GM23248 (cell line): ENCODE measurements at regions not wholly inside any gene's neighbourhood (a gene's known extent, or its start where the extent isn't known, plus 50 kb on each side); places are given as distances from the start of the nearest gene placed in this dataset.

Experiments used
- DNase-seq: peaks from one replicate; pipeline ENCODE4 v3.0.0-alpha.2; 2015
- H2AFZ ChIP-seq: fragments of 200-600 bp; sonication (generic); 2 replicates; pipeline ENCODE4 v1.6.1; 2016; ENCODE audit warnings: antibody characterized with exemption
- H3F3A ChIP-seq: fragments of 200-600 bp; sonication (generic); 2 replicates; pipeline ENCODE4 v1.6.1; 2016; ENCODE audit warnings: mild to moderate bottlenecking, antibody characterized with exemption, mixed run types; ENCODE audit not compliant: insufficient read depth
- H3K27ac ChIP-seq: fragments of 200-600 bp; sonication (generic); 2 replicates; pipeline ENCODE4 v1.5.1; 2016; ENCODE audit warnings: mild to moderate bottlenecking
- H3K27me3 ChIP-seq: fragments of 200-600 bp; sonication (generic); replicated peaks from 2 replicates; pipeline ENCODE4 v1.6.1; 2016; ENCODE audit warnings: mild to moderate bottlenecking; ENCODE audit not compliant: insufficient read depth
- H3K36me3 ChIP-seq: fragments of 200-600 bp; sonication (generic); 2 replicates; pipeline ENCODE4 v1.6.1; 2016; ENCODE audit warnings: low read depth, mild to moderate bottlenecking
- H3K4me1 ChIP-seq: fragments of 200-600 bp; sonication (generic); 2 replicates; pipeline ENCODE4 v1.6.1; 2016; ENCODE audit warnings: mild to moderate bottlenecking; ENCODE audit not compliant: insufficient read depth
- H3K4me2 ChIP-seq: fragments of 200-600 bp; sonication (generic); one replicate; pipeline ENCODE4 v1.6.1; 2016; ENCODE audit warnings: mild to moderate bottlenecking; ENCODE audit not compliant: unreplicated experiment
- H3K4me3 ChIP-seq: fragments of 200-600 bp; sonication (generic); 2 replicates; pipeline ENCODE4 v1.5.1; 2016; ENCODE audit warnings: mild to moderate bottlenecking
- H3K79me2 ChIP-seq: fragments of 200-600 bp; sonication (generic); 2 replicates; pipeline ENCODE4 v1.6.1; 2016; ENCODE audit warnings: mild to moderate bottlenecking; ENCODE audit not compliant: insufficient read depth
- H3K9ac ChIP-seq: fragments of 200-600 bp; sonication (generic); 2 replicates; pipeline ENCODE4 v1.6.1; 2016; ENCODE audit warnings: mild to moderate bottlenecking
- H3K9me2 ChIP-seq: fragments of 200-600 bp; sonication (generic); 2 replicates; pipeline ENCODE4 v1.6.1; 2016; ENCODE audit warnings: mixed run types, mild to moderate bottlenecking, moderate library complexity; ENCODE audit not compliant: insufficient read depth
- H3K9me3 ChIP-seq: fragments of 200-600 bp; sonication (generic); one replicate; pipeline ENCODE4 v1.6.1; 2017; ENCODE audit warnings: low read depth
- H4K20me1 ChIP-seq: fragments of 200-600 bp; sonication (generic); 2 replicates; pipeline ENCODE4 v1.6.0; 2016; ENCODE audit not compliant: insufficient read depth
- EZH2 ChIP-seq: fragments of 200-600 bp; sonication (generic); IDR thresholded peaks from 2 replicates; pipeline ENCODE4 v1.6.1; 2018; ENCODE audit warnings: antibody characterized with exemption, mild to moderate bottlenecking; ENCODE audit not compliant: insufficient read depth, poor library complexity, severe bottlenecking
- EZH2phosphoT487 ChIP-seq: fragments of 200-600 bp; sonication (generic); IDR thresholded peaks from 2 replicates; pipeline ENCODE4 v1.6.1; 2018; ENCODE audit warnings: antibody characterized with exemption, moderate library complexity, mild to moderate bottlenecking, low read depth; ENCODE audit not compliant: insufficient read depth
- WGBS, 2 experiments: methylation state at CpG; one replicate each; pipeline ENCODE4 v1.1.6; 2015 to 2017; ENCODE audit warnings: low lambda C conversion rate in 2 of 2, low coverage in 1 of 2; ENCODE audit errors: missing lambda C conversion rate in 2 of 2; 5-methylcytosine and 5-hydroxymethylcytosine counted together
- in situ Hi-C: fragments of 300-500 bp; cut with MboI; formaldehyde crosslinking; loops from 2 replicates; pipeline ENCODE4 v1.15.0; 2020

- no peaks in the 10 kb centered on the region for H3F3A ChIP-seq
- no peaks in the 10 kb centered on the region for H4K20me1 ChIP-seq
- no peaks in the 10 kb centered on the region for H3K27me3 ChIP-seq
- 44 to 56% methylated on average over 3 of the region's 3 CpGs for WGBS, 2 experiments
- in situ Hi-C loops = no loop called here
- TF ChIP-seq EZH2 = no peak
- no peak for TF ChIP-seq EZH2phosphoT487
- H3K9me2 ChIP-seq = no peaks in the 10 kb centered on the region
- H3K79me2 ChIP-seq = no peaks in the 10 kb centered on the region
- H3K4me1 ChIP-seq = no peaks in the 10 kb centered on the region
- DNase-seq = no peak
- H3K36me3 ChIP-seq = no peaks in the 10 kb centered on the region
- no peak overlapping the region for H3K4me3 ChIP-seq
- H2AFZ ChIP-seq = no peak overlapping the region
- H3K9me3 ChIP-seq = peaks cover under 1% of the 10 kb centered on the region
- H3K27ac ChIP-seq = no peak overlapping the region
- H3K9ac ChIP-seq = no peak overlapping the region
- H3K4me2 ChIP-seq = no peak overlapping the region
Observed at GRCh38 chr3:87148020-87148419, 79.1 kb upstream of the CHMP2B start.

- H4K20me1 ChIP-seq = no peaks in the 10 kb centered on the region
- TF ChIP-seq EZH2phosphoT487 (no peak), EZH2 (no peak)
- no peak overlapping the region for H2AFZ ChIP-seq
- no peak for DNase-seq
- H3K27ac ChIP-seq = no peak overlapping the region
- no peak overlapping the region for H3K4me3 ChIP-seq
- no peak overlapping the region for H3K4me2 ChIP-seq
- H3K9me2 ChIP-seq = no peaks in the 10 kb centered on the region
- no peak overlapping the region for H3K9ac ChIP-seq
- in situ Hi-C loops = no loop called here
- peaks cover 3% of the 10 kb centered on the region for H3K9me3 ChIP-seq
- no peaks in the 10 kb centered on the region for H3K27me3 ChIP-seq
- H3F3A ChIP-seq = no peaks in the 10 kb centered on the region
- H3K79me2 ChIP-seq = no peaks in the 10 kb centered on the region
- WGBS, 2 experiments = 71 to 76% methylated on average over 8 of the region's 8 CpGs
- no peaks in the 10 kb centered on the region for H3K36me3 ChIP-seq
- H3K4me1 ChIP-seq = no peaks in the 10 kb centered on the region
Observed at GRCh38 chr3:87147562-87147961, 79.5 kb upstream of the CHMP2B start.

DNA sequence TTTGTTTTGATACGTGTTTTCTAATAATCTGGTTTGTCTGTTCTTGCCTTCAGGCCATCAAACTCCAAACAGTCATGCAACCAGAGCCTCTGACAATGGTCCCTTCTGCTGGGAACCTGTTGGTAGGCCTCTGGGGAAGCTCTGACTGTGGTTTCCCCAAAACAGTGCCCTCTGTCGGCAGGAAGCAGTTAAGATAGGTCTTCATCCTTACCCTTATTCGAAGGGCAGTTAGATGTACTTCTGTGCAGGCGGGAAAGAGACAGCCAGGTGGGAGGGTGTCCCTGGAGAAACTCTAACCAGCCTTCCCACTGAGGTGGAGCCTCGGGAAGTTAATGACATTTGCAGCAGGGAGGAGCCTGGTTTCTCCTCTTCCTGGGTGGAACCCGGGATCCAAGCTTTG is 81.6 kb upstream of the CHMP2B start:
- Histone ChIP-seq H3K27me3 (no peaks in the 10 kb centered on the region), H3K27ac (no peak overlapping the region), H3K9ac (no peak overlapping the region), H3K4me2 (no peak overlapping the region), H3K4me3 (no peak overlapping the region), H3F3A (no peaks in the 10 kb centered on the region), H3K36me3 (no peaks in the 10 kb centered on the region), H4K20me1 (no peaks in the 10 kb centered on the region), H2AFZ (no peak overlapping the region), H3K9me3 (peaks cover 3% of the 10 kb centered on the region), H3K4me1 (no peaks in the 10 kb centered on the region), H3K9me2 (no peaks in the 10 kb centered on the region), H3K79me2 (no peaks in the 10 kb centered on the region)
- in situ Hi-C loops = no loop called here
- DNase-seq = peak; percentile 23
- TF ChIP-seq EZH2phosphoT487 = no peak
- no peak for TF ChIP-seq EZH2
- WGBS, 2 experiments = 63 to 67% methylated on average over 6 of the region's 6 CpGs

GRCh38 chr3:87136066-87136596 is 91.0 kb upstream of the CHMP2B start:
- no peaks in the 10 kb centered on the region for H3K79me2 ChIP-seq
- no peak overlapping the region for H3K4me2 ChIP-seq
- H3K9me3 ChIP-seq = peaks cover 4% of the 10 kb centered on the region
- H3F3A ChIP-seq = no peaks in the 10 kb centered on the region
- TF ChIP-seq EZH2phosphoT487 (no peak), EZH2 (no peak)
- no peaks in the 10 kb centered on the region for H3K27me3 ChIP-seq
- H3K9me2 ChIP-seq = no peaks in the 10 kb centered on the region
- 72 to 75% methylated on average over 2 of the region's 2 CpGs for WGBS, 2 experiments
- no peaks in the 10 kb centered on the region for H3K4me1 ChIP-seq
- DNase-seq = no peak
- no peak overlapping the region for H3K9ac ChIP-seq
- no peaks in the 10 kb centered on the region for H4K20me1 ChIP-seq
- no peak overlapping the region for H3K4me3 ChIP-seq
- no peak overlapping the region for H3K27ac ChIP-seq
- no peaks in the 10 kb centered on the region for H3K36me3 ChIP-seq
- H2AFZ ChIP-seq = no peak overlapping the region
- in situ Hi-C loops = no loop called here

- WGBS, 2 experiments = 44 to 54% methylated on average over 3 of the region's 3 CpGs
- no peaks in the 10 kb centered on the region for H3F3A ChIP-seq
- H3K79me2 ChIP-seq = no peaks in the 10 kb centered on the region
- TF ChIP-seq EZH2phosphoT487 = no peak
- no peak for TF ChIP-seq EZH2
- H3K9ac ChIP-seq = no peak overlapping the region
- H4K20me1 ChIP-seq = no peaks in the 10 kb centered on the region
- H2AFZ ChIP-seq = no peak overlapping the region
- no peaks in the 10 kb centered on the region for H3K4me1 ChIP-seq
- no peaks in the 10 kb centered on the region for H3K9me2 ChIP-seq
- H3K27me3 ChIP-seq = no peaks in the 10 kb centered on the region
- H3K9me3 ChIP-seq = peaks cover 4% of the 10 kb centered on the region
- no peak overlapping the region for H3K4me2 ChIP-seq
- no peak for DNase-seq
- in situ Hi-C loops = no loop called here
- no peak overlapping the region for H3K4me3 ChIP-seq
- H3K36me3 ChIP-seq = no peaks in the 10 kb centered on the region
- no peak overlapping the region for H3K27ac ChIP-seq
Observed at GRCh38 chr3:87135412-87135811, 91.7 kb upstream of the CHMP2B start.
